HEK293 (cell line): ENCODE measurements at regions not wholly inside any gene's neighbourhood (a gene's known extent, or its start where the extent isn't known, plus 50 kb on each side); places are given as distances from the start of the nearest gene placed in this dataset.

Experiments used
- CTCF ChIA-PET: fragments of 350-600 bp; formaldehyde crosslinking; extraction: SDS; loops from one replicate; lab custom pipeline; 2021; ENCODE audit warnings: antibody characterized with exemption; lab: Yijun Ruan, JAX
- POLR2A ChIA-PET: fragments of 300-600 bp; formaldehyde crosslinking; extraction: SDS; loops from one replicate; lab custom pipeline; 2020; ENCODE audit warnings: antibody characterized with exemption, inconsistent platforms; lab: Yijun Ruan, JAX
- H3K27ac ChIP-seq: fragments of 200-500 bp; sonication (Bioruptor generic); 2 replicates; pipeline ENCODE4 v1.5.1; 2014; ENCODE audit warnings: low read depth, low read length, control low read depth, inconsistent platforms; ENCODE audit errors: extremely low read depth
- H3K36me3 ChIP-seq, 2 experiments: fragments of 200-500 bp in 1 of 2; sonication (Bioruptor generic) in 1 of 2; 1 replicate in 1 of 2; 2 replicates in 1 of 2; pipeline ENCODE4 v1.5.1; 2014 to 2017; ENCODE audit warnings: inconsistent platforms in 2 of 2, low read length in 2 of 2; ENCODE audit not compliant: control insufficient read depth in 2 of 2, insufficient read depth in 1 of 2
- H3K4me1 ChIP-seq: fragments of 200-500 bp; sonication (Bioruptor generic); 2 replicates; pipeline ENCODE4 v1.5.1; 2014; ENCODE audit warnings: mild to moderate bottlenecking, low read length, inconsistent platforms; ENCODE audit not compliant: control insufficient read depth, insufficient read depth
- H3K4me3 ChIP-seq: 2 replicates; pipeline ENCODE4 v1.5.1; 2011; ENCODE audit warnings: low read depth, mild to moderate bottlenecking, control low read depth, low read length, moderate library complexity
- H3K9me3 ChIP-seq: fragments of 200-500 bp; sonication (Bioruptor generic); 2 replicates; pipeline ENCODE4 v1.5.1; 2014; ENCODE audit warnings: low read depth, low read length, inconsistent platforms; ENCODE audit not compliant: control insufficient read depth, insufficient read depth
- GLIS1 ChIP-seq: fragments of 450-650 bp; formaldehyde crosslinking; IDR thresholded peaks from 2 replicates; pipeline ENCODE4 v1.5.1; 2016; ENCODE audit warnings: missing biosample characterization, missing genetic modification characterization
- KLF16 ChIP-seq: fragments of 450-650 bp; formaldehyde crosslinking; IDR thresholded peaks from 2 replicates; pipeline ENCODE4 v1.5.1; 2017; ENCODE audit warnings: missing biosample characterization, missing genetic modification characterization
- OSR2 ChIP-seq: fragments of 450-650 bp; formaldehyde crosslinking; IDR thresholded peaks from 2 replicates; pipeline ENCODE4 v1.5.1; 2016; ENCODE audit warnings: missing biosample characterization, missing genetic modification characterization
- SP3 ChIP-seq: fragments of 450-650 bp; formaldehyde crosslinking; IDR thresholded peaks from 2 replicates; pipeline ENCODE4 v1.5.1; 2016; ENCODE audit warnings: missing biosample characterization, missing genetic modification characterization
- TRIM28 ChIP-seq: IDR thresholded peaks from 2 replicates; pipeline ENCODE4 v1.6.1; 2011; ENCODE audit warnings: low read length, control low read depth, borderline replicate concordance
- ZFHX2 ChIP-seq: fragments of 450-650 bp; formaldehyde crosslinking; conservative IDR thresholded peaks from 2 replicates; pipeline ENCODE4 v1.5.1; 2016; ENCODE audit warnings: missing biosample characterization, missing genetic modification characterization
- ZFP3 ChIP-seq: fragments of 450-650 bp; formaldehyde crosslinking; IDR thresholded peaks from 2 replicates; pipeline ENCODE4 v1.5.1; 2016; ENCODE audit warnings: low read depth, missing biosample characterization, missing genetic modification characterization
- ZIC2 ChIP-seq: fragments of 450-650 bp; formaldehyde crosslinking; IDR thresholded peaks from 2 replicates; pipeline ENCODE4 v1.5.1; 2016; ENCODE audit warnings: missing biosample characterization, missing genetic modification characterization
- ZNF311 ChIP-seq: fragments of 450-650 bp; formaldehyde crosslinking; IDR thresholded peaks from 2 replicates; pipeline ENCODE4 v1.5.1; 2017; ENCODE audit warnings: missing biosample characterization, missing genetic modification characterization, borderline replicate concordance
- ZNF391 ChIP-seq: fragments of 450-650 bp; formaldehyde crosslinking; IDR thresholded peaks from 2 replicates; pipeline ENCODE4 v1.5.1; 2016; ENCODE audit warnings: low read depth, missing biosample characterization, missing genetic modification characterization, borderline replicate concordance
- ZNF426 ChIP-seq: fragments of 450-650 bp; formaldehyde crosslinking; IDR thresholded peaks from 2 replicates; pipeline ENCODE4 v1.5.1; 2017; ENCODE audit warnings: missing biosample characterization, missing genetic modification characterization, mild to moderate bottlenecking, inconsistent platforms, moderate library complexity
- ZNF473 ChIP-seq: fragments of 450-650 bp; formaldehyde crosslinking; IDR thresholded peaks from 2 replicates; pipeline ENCODE4 v1.5.1; 2017; ENCODE audit warnings: missing biosample characterization, missing genetic modification characterization
- ZNF510 ChIP-seq: fragments of 450-650 bp; formaldehyde crosslinking; IDR thresholded peaks from 2 replicates; pipeline ENCODE4 v1.5.1; 2018; ENCODE audit warnings: mild to moderate bottlenecking, missing genetic modification characterization, missing biosample characterization; ENCODE audit not compliant: insufficient replicate concordance
- ZNF571 ChIP-seq: fragments of 450-650 bp; formaldehyde crosslinking; IDR thresholded peaks from 2 replicates; pipeline ENCODE4 v1.5.0; 2017; ENCODE audit warnings: missing biosample characterization, missing genetic modification characterization
- ZNF629 ChIP-seq: fragments of 450-650 bp; formaldehyde crosslinking; IDR thresholded peaks from 2 replicates; pipeline ENCODE4 v1.5.1; 2017; ENCODE audit warnings: missing biosample characterization, missing genetic modification characterization
- ZNF654 ChIP-seq: fragments of 450-650 bp; formaldehyde crosslinking; IDR thresholded peaks from 2 replicates; pipeline ENCODE4 v1.5.1; 2016; ENCODE audit warnings: low read depth, missing biosample characterization, missing genetic modification characterization
- TF ChIP-seq, protein P1 (sequence below): fragments of 450-650 bp; formaldehyde crosslinking; IDR thresholded peaks from 2 replicates; pipeline ENCODE4 v1.5.1; 2016; ENCODE audit warnings: missing biosample characterization, missing genetic modification characterization
- TF ChIP-seq, protein P2 (sequence below): fragments of 450-650 bp; formaldehyde crosslinking; IDR thresholded peaks from 2 replicates; pipeline ENCODE4 v1.5.1; 2017; ENCODE audit warnings: missing biosample characterization, missing genetic modification characterization
- TF ChIP-seq, protein P3 (sequence below): fragments of 450-650 bp; formaldehyde crosslinking; IDR thresholded peaks from 2 replicates; pipeline ENCODE4 v1.5.1; 2016; ENCODE audit warnings: missing biosample characterization, missing genetic modification characterization
- TF ChIP-seq, protein P4 (sequence below): fragments of 450-650 bp; formaldehyde crosslinking; IDR thresholded peaks from 2 replicates; pipeline ENCODE4 v1.5.1; 2016; ENCODE audit warnings: missing biosample characterization, missing genetic modification characterization
- TF ChIP-seq, protein P5 (sequence below): fragments of 450-650 bp; formaldehyde crosslinking; IDR thresholded peaks from 2 replicates; pipeline ENCODE4 v1.5.1; 2017; ENCODE audit warnings: missing biosample characterization, missing genetic modification characterization

DNA sequence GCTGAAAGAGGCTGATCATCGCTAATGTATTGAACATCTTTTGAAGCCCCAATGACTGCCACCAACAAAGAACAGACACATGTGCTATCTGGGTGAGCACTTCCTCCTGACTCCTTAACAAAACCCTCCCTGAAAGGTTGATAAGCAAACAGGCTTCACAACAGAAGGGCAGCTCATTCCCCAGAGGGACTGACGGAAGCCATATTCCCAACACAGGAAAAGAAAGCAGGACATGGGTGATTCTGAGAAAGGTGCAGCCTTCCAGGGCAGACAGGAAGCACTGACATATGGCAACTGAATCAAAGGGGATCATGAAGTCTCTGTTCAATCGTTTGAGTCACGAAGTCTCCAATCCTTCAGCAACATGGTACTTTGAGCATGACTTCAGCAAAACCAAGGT lies 929.0 kb downstream of the MCTP2 start:
- Histone ChIP-seq H3K4me1 (peaks cover 3% of the 10 kb centered on the region; the same call in 1 of the 2 replicates), H3K4me3 (no peak overlapping the region), H3K9me3 (no peaks in the 10 kb centered on the region), H3K36me3 (no peaks in the 10 kb centered on the region), H3K27ac (no peak overlapping the region)
- ChIA-PET POLR2A (no interaction called here), CTCF (no interaction called here)
- TF ChIP-seq ZNF654 = no peak
- TF ChIP-seq, protein P1, sequence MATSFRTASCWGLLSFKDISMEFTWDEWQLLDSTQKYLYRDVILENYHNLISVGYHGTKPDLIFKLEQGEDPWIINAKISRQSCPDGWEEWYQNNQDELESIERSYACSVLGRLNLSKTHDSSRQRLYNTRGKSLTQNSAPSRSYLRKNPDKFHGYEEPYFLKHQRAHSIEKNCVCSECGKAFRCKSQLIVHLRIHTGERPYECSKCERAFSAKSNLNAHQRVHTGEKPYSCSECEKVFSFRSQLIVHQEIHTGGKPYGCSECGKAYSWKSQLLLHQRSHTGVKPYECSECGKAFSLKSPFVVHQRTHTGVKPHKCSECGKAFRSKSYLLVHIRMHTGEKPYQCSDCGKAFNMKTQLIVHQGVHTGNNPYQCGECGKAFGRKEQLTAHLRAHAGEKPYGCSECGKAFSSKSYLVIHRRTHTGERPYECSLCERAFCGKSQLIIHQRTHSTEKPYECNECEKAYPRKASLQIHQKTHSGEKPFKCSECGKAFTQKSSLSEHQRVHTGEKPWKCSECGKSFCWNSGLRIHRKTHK (tag by site-specific recombination) = no peak

DNA sequence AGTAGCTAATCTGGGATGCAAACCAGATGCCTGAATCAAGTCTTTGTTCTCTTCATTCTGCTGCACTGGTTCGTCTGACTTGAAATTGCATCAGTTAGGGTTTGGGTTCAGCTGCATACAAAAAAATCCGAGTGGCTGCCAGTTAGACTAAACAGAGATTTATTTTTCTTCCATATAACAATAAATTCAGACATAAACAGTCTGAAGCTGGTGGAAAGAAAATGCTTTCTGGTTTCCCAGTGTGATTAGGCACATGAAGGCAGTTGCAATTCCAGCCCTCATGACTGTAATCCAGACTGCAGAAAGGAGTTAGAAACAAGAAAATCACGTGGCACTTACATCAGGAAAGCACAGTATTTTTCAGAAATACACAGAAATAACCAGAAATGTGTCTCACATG lies 930.7 kb downstream of the MCTP2 start:
- POLR2A ChIA-PET = no interaction called here
- CTCF ChIA-PET = no interaction called here
- H3K4me3 ChIP-seq = no peak overlapping the region
- no peak overlapping the region for H3K27ac ChIP-seq
- TF ChIP-seq ZNF571 (tag by site-specific recombination) (no peak), ZNF391 (tag by site-specific recombination) (no peak), GLIS1 (tag by site-specific recombination) (no peak), TRIM28 (no peak), ZIC2 (tag by site-specific recombination) (no peak), SP3 (no peak), ZNF629 (tag by site-specific recombination) (no peak), OSR2 (tag by site-specific recombination) (no peak), ZNF311 (no peak), ZNF426 (tag by site-specific recombination) (no peak), KLF16 (tag by site-specific recombination) (no peak), ZFHX2 (no peak), ZNF510 (no peak), ZNF473 (no peak)
- TF ChIP-seq, protein P2, sequence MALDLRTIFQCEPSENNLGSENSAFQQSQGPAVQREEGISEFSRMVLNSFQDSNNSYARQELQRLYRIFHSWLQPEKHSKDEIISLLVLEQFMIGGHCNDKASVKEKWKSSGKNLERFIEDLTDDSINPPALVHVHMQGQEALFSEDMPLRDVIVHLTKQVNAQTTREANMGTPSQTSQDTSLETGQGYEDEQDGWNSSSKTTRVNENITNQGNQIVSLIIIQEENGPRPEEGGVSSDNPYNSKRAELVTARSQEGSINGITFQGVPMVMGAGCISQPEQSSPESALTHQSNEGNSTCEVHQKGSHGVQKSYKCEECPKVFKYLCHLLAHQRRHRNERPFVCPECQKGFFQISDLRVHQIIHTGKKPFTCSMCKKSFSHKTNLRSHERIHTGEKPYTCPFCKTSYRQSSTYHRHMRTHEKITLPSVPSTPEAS (tag by site-specific recombination) = no peak
- TF ChIP-seq, protein P3, sequence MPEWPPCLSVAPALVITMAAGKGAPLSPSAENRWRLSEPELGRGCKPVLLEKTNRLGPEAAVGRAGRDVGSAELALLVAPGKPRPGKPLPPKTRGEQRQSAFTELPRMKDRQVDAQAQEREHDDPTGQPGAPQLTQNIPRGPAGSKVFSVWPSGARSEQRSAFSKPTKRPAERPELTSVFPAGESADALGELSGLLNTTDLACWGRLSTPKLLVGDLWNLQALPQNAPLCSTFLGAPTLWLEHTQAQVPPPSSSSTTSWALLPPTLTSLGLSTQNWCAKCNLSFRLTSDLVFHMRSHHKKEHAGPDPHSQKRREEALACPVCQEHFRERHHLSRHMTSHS (tag by site-specific recombination) = no peak
- H3K36me3 ChIP-seq = no peaks in the 10 kb centered on the region
- H3K4me1 ChIP-seq = peaks cover 3% of the 10 kb centered on the region; the same call in 1 of the 2 replicates
- no peaks in the 10 kb centered on the region for H3K9me3 ChIP-seq

DNA sequence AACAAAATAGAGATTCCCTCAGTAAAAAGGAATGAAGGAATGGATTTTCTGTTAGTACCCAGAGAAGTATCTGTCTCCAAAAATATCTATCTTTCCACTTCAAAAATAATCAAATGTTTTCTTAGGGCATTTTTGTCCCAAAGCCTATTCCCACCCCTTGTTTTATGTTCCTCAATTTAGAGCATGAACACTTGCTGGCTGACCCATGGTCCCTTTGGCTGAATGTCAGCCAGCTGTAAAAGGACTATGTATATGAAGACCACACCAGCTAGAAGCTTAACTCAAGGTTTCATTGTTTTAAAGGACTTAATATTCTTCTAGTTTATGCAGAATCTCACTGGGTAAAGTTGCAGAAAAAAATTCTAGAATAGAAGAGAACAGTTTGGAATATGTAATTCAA lies 931.2 kb downstream of the MCTP2 start:
- H3K4me3 ChIP-seq = no peak overlapping the region
- POLR2A ChIA-PET = no interaction called here
- H3K9me3 ChIP-seq = no peaks in the 10 kb centered on the region
- TF ChIP-seq, protein P4, sequence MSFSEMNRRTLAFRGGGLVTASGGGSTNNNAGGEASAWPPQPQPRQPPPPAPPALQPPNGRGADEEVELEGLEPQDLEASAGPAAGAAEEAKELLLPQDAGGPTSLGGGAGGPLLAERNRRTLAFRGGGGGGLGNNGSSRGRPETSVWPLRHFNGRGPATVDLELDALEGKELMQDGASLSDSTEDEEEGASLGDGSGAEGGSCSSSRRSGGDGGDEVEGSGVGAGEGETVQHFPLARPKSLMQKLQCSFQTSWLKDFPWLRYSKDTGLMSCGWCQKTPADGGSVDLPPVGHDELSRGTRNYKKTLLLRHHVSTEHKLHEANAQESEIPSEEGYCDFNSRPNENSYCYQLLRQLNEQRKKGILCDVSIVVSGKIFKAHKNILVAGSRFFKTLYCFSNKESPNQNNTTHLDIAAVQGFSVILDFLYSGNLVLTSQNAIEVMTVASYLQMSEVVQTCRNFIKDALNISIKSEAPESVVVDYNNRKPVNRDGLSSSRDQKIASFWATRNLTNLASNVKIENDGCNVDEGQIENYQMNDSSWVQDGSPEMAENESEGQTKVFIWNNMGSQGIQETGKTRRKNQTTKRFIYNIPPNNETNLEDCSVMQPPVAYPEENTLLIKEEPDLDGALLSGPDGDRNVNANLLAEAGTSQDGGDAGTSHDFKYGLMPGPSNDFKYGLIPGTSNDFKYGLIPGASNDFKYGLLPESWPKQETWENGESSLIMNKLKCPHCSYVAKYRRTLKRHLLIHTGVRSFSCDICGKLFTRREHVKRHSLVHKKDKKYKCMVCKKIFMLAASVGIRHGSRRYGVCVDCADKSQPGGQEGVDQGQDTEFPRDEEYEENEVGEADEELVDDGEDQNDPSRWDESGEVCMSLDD (tag by site-specific recombination) = no peak
- no peak for TF ChIP-seq ZFP3 (tag by site-specific recombination)
- TF ChIP-seq, protein P5, sequence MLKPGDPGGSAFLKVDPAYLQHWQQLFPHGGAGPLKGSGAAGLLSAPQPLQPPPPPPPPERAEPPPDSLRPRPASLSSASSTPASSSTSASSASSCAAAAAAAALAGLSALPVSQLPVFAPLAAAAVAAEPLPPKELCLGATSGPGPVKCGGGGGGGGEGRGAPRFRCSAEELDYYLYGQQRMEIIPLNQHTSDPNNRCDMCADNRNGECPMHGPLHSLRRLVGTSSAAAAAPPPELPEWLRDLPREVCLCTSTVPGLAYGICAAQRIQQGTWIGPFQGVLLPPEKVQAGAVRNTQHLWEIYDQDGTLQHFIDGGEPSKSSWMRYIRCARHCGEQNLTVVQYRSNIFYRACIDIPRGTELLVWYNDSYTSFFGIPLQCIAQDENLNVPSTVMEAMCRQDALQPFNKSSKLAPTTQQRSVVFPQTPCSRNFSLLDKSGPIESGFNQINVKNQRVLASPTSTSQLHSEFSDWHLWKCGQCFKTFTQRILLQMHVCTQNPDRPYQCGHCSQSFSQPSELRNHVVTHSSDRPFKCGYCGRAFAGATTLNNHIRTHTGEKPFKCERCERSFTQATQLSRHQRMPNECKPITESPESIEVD (tag by site-specific recombination) = no peak
- H3K27ac ChIP-seq = no peak overlapping the region
- no peaks in the 10 kb centered on the region for H3K36me3 ChIP-seq
- H3K4me1 ChIP-seq = peaks cover 3% of the 10 kb centered on the region; the same call in 1 of the 2 replicates
- CTCF ChIA-PET = no interaction called here
